ENCODE measurements at regions not wholly inside any gene's neighbourhood (a gene's known extent, or its start where the extent isn't known, plus 50 kb on each side); places are given as distances from the start of the nearest gene placed in this dataset.

- DNase-seq (no peak), ATAC-seq (ENCODE audit: low FRiP score) (no peak)
- WGBS, 2 donors = 75 to 86% methylated on average over 21 of the region's 21 CpGs
These were observed 282.8 kb upstream of the SALL3 start for GRCh38 chr18:78696698-78697435.

GRCh38 chr18:78697446-78697845, 282.2 kb upstream of the SALL3 start:
- Histone ChIP-seq H3K4me3 (ENCODE audit: low read length in 2 of 2) (no peak overlapping the region), H3K9me3 (ENCODE audit: control insufficient read depth, low read length) (peaks cover 2% of the 10 kb centered on the region), H3K4me1 (ENCODE audit: control insufficient read depth in 1 of 2, insufficient read depth in 2 of 2, low read length in 2 of 2) (no peaks in the 10 kb centered on the region), H3K27me3 (ENCODE audit: control insufficient read depth in 1 of 2, insufficient read depth in 2 of 2, low read length in 1 of 2) (no peaks in the 10 kb centered on the region), H3K27ac (ENCODE audit: low read depth in 1 of 2, low read length in 2 of 2) (no peak overlapping the region), H3K36me3 (ENCODE audit: control insufficient read depth in 1 of 2, insufficient read depth in 2 of 2, low read length in 1 of 2) (no peaks in the 10 kb centered on the region)
- ATAC-seq (ENCODE audit: low FRiP score) = no peak
- WGBS, 2 donors = 91 to 92% methylated on average over 10 of the region's 10 CpGs
- DNase-seq = no peak
- intact Hi-C loops (cut with DNase I) = no loop called here

More at GRCh38 chr18:78696698-78697435, 282.8 kb upstream of the SALL3 start:
- peaks cover 2% of the 10 kb centered on the region for H3K9me3 ChIP-seq (ENCODE audit: control insufficient read depth, low read length)
- H3K4me3 ChIP-seq (ENCODE audit: low read length in 2 of 2) = no peak overlapping the region
- no peaks in the 10 kb centered on the region for H3K36me3 ChIP-seq (ENCODE audit: control insufficient read depth in 1 of 2, insufficient read depth in 2 of 2, low read length in 1 of 2)
- intact Hi-C loops (cut with DNase I) = no loop called here
- H3K27me3 ChIP-seq (ENCODE audit: control insufficient read depth in 1 of 2, insufficient read depth in 2 of 2, low read length in 1 of 2) = no peaks in the 10 kb centered on the region
- H3K4me1 ChIP-seq (ENCODE audit: control insufficient read depth in 1 of 2, insufficient read depth in 2 of 2, low read length in 2 of 2) = no peaks in the 10 kb centered on the region
- H3K27ac ChIP-seq (ENCODE audit: low read depth in 1 of 2, low read length in 2 of 2) = no peak overlapping the region

GRCh38 chr18:78698914-78699313, 280.7 kb upstream of the SALL3 start:
- Histone ChIP-seq H3K9me3 (ENCODE audit: control insufficient read depth, low read length) (peaks cover 2% of the 10 kb centered on the region), H3K27me3 (ENCODE audit: control insufficient read depth in 1 of 2, insufficient read depth in 2 of 2, low read length in 1 of 2) (no peaks in the 10 kb centered on the region), H3K27ac (ENCODE audit: low read depth in 1 of 2, low read length in 2 of 2) (no peak overlapping the region), H3K36me3 (ENCODE audit: control insufficient read depth in 1 of 2, insufficient read depth in 2 of 2, low read length in 1 of 2) (no peaks in the 10 kb centered on the region), H3K4me3 (ENCODE audit: low read length in 2 of 2) (no peak overlapping the region), H3K4me1 (ENCODE audit: control insufficient read depth in 1 of 2, insufficient read depth in 2 of 2, low read length in 2 of 2) (no peaks in the 10 kb centered on the region)
- intact Hi-C loops (cut with DNase I) = no loop called here
- no peak for ATAC-seq (ENCODE audit: low FRiP score)
- no peak for DNase-seq
- WGBS, 2 donors = 87 to 89% methylated on average over 5 of the region's 5 CpGs

GRCh38 chr18:78699499-78699898, 280.1 kb upstream of the SALL3 start:
- 34 to 51% methylated on average over 12 of the region's 12 CpGs for WGBS, 2 donors

GRCh38 chr18:78701771-78702396, 277.7 kb upstream of the SALL3 start:
- no peak for ATAC-seq (ENCODE audit: low FRiP score)
- DNase-seq = no peak
- intact Hi-C loops (cut with DNase I) = no loop called here
- Histone ChIP-seq H3K4me1 (ENCODE audit: control insufficient read depth in 1 of 2, insufficient read depth in 2 of 2, low read length in 2 of 2) (no peaks in the 10 kb centered on the region), H3K4me3 (ENCODE audit: low read length in 2 of 2) (no peak overlapping the region), H3K36me3 (ENCODE audit: control insufficient read depth in 1 of 2, insufficient read depth in 2 of 2, low read length in 1 of 2) (no peaks in the 10 kb centered on the region), H3K27me3 (ENCODE audit: control insufficient read depth in 1 of 2, insufficient read depth in 2 of 2, low read length in 1 of 2) (no peaks in the 10 kb centered on the region), H3K27ac (ENCODE audit: low read depth in 1 of 2, low read length in 2 of 2) (no peak overlapping the region), H3K9me3 (ENCODE audit: control insufficient read depth, low read length) (no peaks in the 10 kb centered on the region)
- 50 to 60% methylated on average over 13 of the region's 13 CpGs for WGBS, 2 donors

More at GRCh38 chr18:78699499-78699898, 280.1 kb upstream of the SALL3 start:
- DNase-seq (no peak), ATAC-seq (ENCODE audit: low FRiP score) (no peak)
- Histone ChIP-seq H3K9me3 (ENCODE audit: control insufficient read depth, low read length) (no peaks in the 10 kb centered on the region), H3K4me1 (ENCODE audit: control insufficient read depth in 1 of 2, insufficient read depth in 2 of 2, low read length in 2 of 2) (no peaks in the 10 kb centered on the region), H3K27me3 (ENCODE audit: control insufficient read depth in 1 of 2, insufficient read depth in 2 of 2, low read length in 1 of 2) (no peaks in the 10 kb centered on the region), H3K36me3 (ENCODE audit: control insufficient read depth in 1 of 2, insufficient read depth in 2 of 2, low read length in 1 of 2) (no peaks in the 10 kb centered on the region), H3K4me3 (ENCODE audit: low read length in 2 of 2) (no peak overlapping the region), H3K27ac (ENCODE audit: low read depth in 1 of 2, low read length in 2 of 2) (no peak overlapping the region)
- intact Hi-C loops (cut with DNase I) = no loop called here

GRCh38 chr18:78703291-78703690, 276.3 kb upstream of the SALL3 start:
- H3K27ac ChIP-seq (ENCODE audit: low read depth in 1 of 2, low read length in 2 of 2) = no peak overlapping the region
- H3K4me3 ChIP-seq (ENCODE audit: low read length in 2 of 2) = no peak overlapping the region
- H3K4me1 ChIP-seq (ENCODE audit: control insufficient read depth in 1 of 2, insufficient read depth in 2 of 2, low read length in 2 of 2) = no peaks in the 10 kb centered on the region
- no peak for DNase-seq
- no peaks in the 10 kb centered on the region for H3K9me3 ChIP-seq (ENCODE audit: control insufficient read depth, low read length)
- H3K27me3 ChIP-seq (ENCODE audit: control insufficient read depth in 1 of 2, insufficient read depth in 2 of 2, low read length in 1 of 2) = no peaks in the 10 kb centered on the region
- WGBS, 2 donors = 84 to 90% methylated on average over 26 of the region's 26 CpGs
- no peak for ATAC-seq (ENCODE audit: low FRiP score)
- H3K36me3 ChIP-seq (ENCODE audit: control insufficient read depth in 1 of 2, insufficient read depth in 2 of 2, low read length in 1 of 2) = no peaks in the 10 kb centered on the region
- intact Hi-C loops (cut with DNase I) = no loop called here

- no peak overlapping the region for H3K4me3 ChIP-seq (ENCODE audit: low read length in 2 of 2)
- WGBS, 2 donors = 71 to 72% methylated on average over 16 of the region's 16 CpGs
- H3K27me3 ChIP-seq (ENCODE audit: control insufficient read depth in 1 of 2, insufficient read depth in 2 of 2, low read length in 1 of 2) = no peaks in the 10 kb centered on the region
- ATAC-seq (ENCODE audit: low FRiP score) (no peak), DNase-seq (no peak)
- peaks cover 1% of the 10 kb centered on the region for H3K9me3 ChIP-seq (ENCODE audit: control insufficient read depth, low read length)
- no peaks in the 10 kb centered on the region for H3K4me1 ChIP-seq (ENCODE audit: control insufficient read depth in 1 of 2, insufficient read depth in 2 of 2, low read length in 2 of 2)
- H3K27ac ChIP-seq (ENCODE audit: low read depth in 1 of 2, low read length in 2 of 2) = no peak overlapping the region
- no peaks in the 10 kb centered on the region for H3K36me3 ChIP-seq (ENCODE audit: control insufficient read depth in 1 of 2, insufficient read depth in 2 of 2, low read length in 1 of 2)
- intact Hi-C loops (cut with DNase I) = no loop called here
These were observed 274.6 kb upstream of the SALL3 start for GRCh38 chr18:78704971-78705461.

- Histone ChIP-seq H3K4me3 (ENCODE audit: low read length in 2 of 2) (no peak overlapping the region), H3K27ac (ENCODE audit: low read depth in 1 of 2, low read length in 2 of 2) (no peak overlapping the region), H3K4me1 (ENCODE audit: control insufficient read depth in 1 of 2, insufficient read depth in 2 of 2, low read length in 2 of 2) (no peaks in the 10 kb centered on the region), H3K36me3 (ENCODE audit: control insufficient read depth in 1 of 2, insufficient read depth in 2 of 2, low read length in 1 of 2) (no peaks in the 10 kb centered on the region), H3K9me3 (ENCODE audit: control insufficient read depth, low read length) (peaks cover 5% of the 10 kb centered on the region), H3K27me3 (ENCODE audit: control insufficient read depth in 1 of 2, insufficient read depth in 2 of 2, low read length in 1 of 2) (peaks cover 0 to 2% of the 10 kb centered on the region in 2 donors)
- DNase-seq (peak in 1 of 2 donors; percentile 27), ATAC-seq (ENCODE audit: low FRiP score) (no peak)
- intact Hi-C loops (cut with DNase I) = no loop called here
- 82% methylated on average over 8 of the region's 8 CpGs for WGBS, 2 donors
These were observed 270.3 kb upstream of the SALL3 start for GRCh38 chr18:78709261-78709809.

Data from aorta (tissue), 5 donors.